ENCODE measurements at regions not wholly inside any gene's neighbourhood (a gene's known extent, or its start where the extent isn't known, plus 50 kb on each side); places are given as distances from the start of the nearest gene placed in this dataset.

DNA sequence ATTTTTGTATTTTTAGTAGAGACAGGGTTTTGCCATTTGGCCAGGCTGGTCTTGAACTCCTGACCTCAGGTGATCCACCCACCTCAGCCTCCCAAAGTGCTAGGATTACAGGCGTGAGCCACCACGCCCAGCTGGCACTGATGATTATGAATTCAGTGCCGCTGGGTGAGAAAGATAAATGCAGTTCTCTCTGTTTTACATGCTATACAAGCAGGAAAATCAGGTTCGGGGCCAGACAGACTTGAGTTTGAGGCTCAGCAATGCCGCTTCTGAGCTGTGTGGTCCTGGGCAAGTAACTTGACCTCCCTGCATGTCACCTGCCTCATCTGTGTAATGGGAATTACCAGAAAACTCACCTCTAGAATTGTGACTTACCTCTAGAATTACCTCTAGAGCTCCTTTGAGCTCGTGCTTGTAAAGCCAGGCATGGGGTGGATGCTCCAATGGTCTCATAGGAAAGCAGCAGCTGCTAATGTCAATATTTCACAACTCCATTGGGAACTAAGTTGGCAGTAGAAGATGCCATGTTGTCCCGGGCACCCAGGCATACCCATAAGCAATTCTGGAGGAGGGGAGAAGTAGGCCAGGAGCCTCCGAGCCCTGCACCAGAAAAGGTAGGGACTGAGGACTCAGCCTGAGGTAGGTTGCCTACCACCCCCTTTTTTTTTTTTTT lies 119.8 kb upstream of the SLC25A33 start:
- no peak for DNase-seq (ENCODE audit: low read depth in 2 of 2)

DNA sequence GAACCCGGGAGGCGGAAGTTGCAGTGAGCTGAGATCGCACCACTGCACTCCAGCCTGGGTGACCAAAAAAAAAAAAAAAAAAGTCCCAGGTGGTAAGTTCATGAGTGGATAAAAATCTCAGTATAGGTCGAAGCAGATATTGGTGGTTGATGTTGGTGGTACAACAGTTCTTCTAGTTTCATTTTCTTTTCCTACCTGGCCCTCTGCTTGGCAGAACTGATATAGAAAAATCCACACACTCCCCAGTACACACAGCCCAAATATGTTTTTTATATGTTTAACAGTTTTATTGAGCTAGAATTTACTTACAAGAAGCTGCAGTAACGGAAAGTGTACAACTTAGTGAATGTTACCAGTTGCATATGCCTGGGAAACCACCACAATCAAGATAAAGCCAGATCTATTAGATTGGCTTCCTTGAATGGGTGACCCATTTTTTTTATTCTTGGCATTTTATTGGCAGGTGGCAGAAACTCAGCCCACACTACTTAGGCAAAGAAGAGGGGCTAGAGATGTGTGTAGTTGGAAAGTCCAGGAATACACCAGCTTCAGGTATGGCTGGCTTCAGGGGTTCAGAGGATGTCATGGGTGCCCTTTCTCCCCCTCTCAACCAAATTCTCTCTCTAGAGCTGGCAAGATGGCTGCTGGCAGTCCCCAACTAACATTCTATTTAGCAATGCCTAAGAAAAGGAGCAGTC lies 118.3 kb upstream of the SLC25A33 start:
- no peak for DNase-seq (ENCODE audit: low read depth in 2 of 2)

DNA sequence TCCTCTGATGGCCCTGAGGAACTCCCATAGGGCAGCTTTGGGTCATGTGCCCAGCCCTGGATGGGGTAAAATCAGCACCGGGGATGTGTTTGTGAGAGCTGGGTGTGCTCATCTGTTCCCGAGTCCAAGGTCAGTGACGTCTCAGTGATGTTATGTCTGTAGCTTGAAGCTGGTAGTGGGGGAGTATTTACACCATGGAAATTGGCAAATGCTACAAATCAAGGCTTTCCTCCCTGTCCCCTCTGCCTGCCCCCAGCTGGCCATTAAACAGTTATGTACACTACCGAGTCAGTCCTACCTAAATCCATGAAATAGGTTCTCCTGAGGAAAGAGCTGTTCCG lies 117.8 kb upstream of the SLC25A33 start:
- no peak for DNase-seq (ENCODE audit: low read depth in 2 of 2)

DNA sequence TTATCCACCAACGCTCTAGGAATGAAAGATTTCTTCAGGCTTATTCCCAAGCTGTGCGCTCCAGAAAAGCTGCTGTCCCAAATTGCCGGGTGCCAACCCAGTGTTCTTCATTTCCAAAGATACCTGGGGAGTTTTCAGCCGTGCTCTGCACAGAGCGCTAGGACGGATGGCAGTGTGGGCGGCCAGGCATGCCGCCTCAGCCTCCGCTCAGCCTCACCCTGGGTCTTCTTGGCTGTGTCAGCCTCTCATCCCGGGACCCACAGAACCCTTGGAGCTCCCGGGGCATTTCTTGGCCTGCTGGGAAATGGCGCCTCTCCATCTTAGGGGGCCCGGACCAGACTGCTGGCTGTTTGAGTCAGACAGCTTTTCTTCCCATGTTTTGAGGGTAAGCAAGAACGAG lies 116.9 kb upstream of the SLC25A33 start:
- no peak for DNase-seq (ENCODE audit: low read depth in 2 of 2)

DNA sequence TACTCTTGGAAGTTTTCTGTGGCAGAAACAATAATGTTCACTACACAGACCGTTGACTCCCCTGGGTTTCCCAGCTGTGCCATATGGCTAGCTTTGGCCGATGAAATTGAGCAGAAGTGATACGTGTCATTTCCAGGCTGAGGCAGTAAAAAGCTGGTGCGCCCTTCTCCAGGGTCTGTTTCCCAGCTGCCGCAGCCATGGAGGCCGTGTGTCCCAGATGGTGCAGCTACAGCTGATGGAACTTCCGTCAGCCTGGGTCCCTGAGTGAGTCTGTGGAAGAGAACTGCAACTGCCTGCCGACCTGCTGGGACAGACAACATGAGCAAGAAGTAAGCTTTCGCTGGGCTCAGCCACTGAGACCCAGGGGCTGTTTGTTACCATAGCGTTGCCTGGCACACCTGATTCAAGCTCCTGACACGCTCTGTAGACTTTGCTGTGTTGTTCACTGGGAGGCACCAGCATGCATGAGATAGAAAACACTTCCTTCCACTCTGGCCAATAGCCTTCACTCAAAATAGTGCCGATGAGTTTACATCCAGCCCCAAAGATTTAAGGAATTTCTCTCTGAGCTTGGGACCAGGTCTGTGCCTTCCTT lies 116.3 kb upstream of the SLC25A33 start:
- no peak for DNase-seq (ENCODE audit: low read depth in 2 of 2)

DNA sequence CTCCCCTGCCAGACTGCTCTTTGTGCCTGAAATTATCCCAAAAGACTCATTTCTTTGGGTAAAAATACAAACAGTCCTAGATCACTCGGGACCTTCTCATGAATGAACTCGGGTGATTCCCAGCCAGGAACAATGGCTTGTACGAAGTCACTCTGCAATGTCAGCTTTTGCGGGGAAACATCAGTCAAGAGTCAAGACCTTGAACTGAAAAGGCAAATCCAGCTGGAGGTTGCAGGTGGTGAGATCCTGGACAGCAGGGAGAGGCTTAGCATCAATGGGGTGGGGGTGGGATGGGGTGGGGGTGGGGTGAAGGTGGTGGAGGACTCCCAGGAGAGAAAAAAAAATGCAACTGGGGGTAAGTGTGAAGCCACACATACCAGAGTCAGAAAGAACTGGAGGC lies 115.0 kb upstream of the SLC25A33 start:
- no peak for DNase-seq (ENCODE audit: low read depth in 2 of 2)

DNA sequence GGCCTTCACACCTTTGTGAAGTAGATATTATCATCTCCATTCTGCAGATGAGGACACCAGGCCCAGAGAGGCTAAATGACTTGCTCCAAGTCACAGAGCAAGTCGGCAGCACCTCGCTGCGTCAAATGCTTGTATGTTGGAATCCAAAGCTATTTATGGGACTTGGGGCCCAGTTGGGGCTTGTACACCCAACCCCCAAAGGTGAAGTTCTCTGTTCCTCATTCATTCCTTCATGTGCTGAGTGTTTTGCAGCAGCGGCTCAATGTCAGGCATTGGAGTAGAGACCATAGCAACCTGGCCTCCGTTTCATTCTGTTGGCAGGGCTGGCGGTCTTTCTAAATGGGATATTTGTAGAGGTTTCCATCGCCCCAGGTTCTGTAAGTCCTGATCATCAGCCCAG lies 113.4 kb upstream of the SLC25A33 start:
- no peak for DNase-seq (ENCODE audit: low read depth in 2 of 2)

DNA sequence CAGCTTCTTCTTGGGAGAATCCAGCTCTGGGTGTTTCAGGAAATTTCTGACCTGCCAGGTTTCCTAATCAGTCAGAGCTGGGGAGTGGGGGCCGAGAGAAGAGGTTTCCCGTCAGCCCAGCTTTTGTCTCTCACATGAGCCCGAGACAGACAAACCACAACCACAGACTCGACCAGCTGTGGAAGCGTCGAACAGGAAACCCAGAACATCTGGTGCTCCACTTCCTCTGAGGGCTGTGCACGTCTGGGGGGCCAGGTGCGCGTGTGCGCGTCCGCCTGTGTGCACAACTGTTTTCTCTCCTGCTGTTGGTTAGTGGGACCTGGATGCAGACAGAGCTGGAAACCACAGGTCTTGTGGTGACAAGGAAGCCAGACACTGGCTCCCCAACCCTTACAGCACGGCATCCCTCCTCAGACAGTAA lies 113.0 kb upstream of the SLC25A33 start:
- peak; percentile 60 to 63 for DNase-seq (ENCODE audit: low read depth in 2 of 2)

DNA sequence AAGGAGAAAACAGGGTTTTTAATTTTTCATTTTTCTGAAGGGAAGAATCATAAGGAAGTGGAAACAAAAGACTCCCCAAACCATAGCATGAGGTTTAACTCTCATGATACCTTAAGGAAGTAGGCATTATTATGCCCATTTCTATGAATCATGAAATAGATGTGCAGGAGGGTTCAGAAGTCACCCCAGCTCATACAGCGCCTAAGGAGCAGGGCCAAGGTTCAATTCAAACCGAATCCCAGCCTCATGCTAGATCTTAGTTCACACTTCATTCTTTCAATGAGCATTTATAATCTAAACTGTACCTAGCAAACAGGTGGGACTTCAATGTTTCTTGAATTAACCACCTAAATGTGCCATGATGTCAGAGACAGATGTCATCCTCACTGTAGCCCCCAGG lies 111.9 kb upstream of the SLC25A33 start:
- no peak for DNase-seq (ENCODE audit: low read depth in 2 of 2)

DNA sequence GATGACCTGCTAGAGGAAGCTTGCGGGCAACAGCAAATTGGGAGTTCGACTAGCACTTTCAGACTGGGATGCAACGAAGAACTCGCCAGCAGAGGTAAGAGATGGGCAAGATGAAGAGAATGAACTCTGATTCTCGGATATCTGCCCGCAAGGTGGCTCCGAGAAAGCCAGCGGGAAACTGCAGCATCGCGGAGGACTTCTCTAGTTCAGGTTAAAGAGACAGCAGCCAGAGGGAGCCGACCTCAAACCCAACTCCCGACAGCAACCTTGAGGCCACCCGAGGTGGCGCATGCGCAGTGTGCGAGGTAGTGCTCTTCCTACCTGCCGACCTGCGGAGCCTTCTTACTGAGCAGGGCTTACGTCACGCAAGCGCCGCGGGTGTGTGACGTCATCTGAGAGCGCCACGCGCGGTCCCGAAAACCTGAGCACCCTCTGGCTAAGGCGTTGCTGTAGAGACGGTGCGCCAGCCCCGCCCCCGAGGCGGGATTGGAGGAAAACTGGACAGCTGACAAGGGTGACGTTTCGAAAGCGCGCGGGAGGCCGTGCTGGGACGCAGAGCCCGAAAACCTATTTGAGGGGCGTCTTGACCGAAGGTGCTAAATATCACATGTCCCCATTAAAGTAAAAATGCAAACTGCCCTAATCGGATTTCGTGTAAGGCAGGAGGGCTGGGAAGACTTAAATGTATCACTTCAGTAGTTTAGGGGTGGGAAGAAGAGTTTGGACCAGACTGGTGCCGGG lies 110.5 kb upstream of the SLC25A33 start:
- DNase-seq (ENCODE audit: low read depth in 2 of 2), result peak; percentile 100

DNA sequence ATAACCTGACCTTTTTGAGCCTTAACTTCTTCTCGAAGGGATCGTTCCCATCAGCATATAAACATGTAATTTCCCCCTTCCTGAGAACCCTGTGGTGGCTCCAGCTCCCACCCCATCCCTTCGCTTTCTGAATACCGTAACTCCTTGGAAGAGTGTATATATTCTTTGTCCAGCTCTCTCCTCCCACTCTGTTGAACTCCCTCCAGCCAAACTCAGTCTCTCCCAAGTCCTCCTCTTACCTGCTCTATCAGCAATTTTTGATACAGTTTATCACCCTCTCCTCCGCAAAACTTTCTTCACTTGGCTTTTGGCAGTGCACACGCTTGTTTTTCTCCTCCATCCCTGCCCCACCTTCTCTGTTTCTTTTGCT lies 109.9 kb upstream of the SLC25A33 start:
- no peak for DNase-seq (ENCODE audit: low read depth in 2 of 2)

DNA sequence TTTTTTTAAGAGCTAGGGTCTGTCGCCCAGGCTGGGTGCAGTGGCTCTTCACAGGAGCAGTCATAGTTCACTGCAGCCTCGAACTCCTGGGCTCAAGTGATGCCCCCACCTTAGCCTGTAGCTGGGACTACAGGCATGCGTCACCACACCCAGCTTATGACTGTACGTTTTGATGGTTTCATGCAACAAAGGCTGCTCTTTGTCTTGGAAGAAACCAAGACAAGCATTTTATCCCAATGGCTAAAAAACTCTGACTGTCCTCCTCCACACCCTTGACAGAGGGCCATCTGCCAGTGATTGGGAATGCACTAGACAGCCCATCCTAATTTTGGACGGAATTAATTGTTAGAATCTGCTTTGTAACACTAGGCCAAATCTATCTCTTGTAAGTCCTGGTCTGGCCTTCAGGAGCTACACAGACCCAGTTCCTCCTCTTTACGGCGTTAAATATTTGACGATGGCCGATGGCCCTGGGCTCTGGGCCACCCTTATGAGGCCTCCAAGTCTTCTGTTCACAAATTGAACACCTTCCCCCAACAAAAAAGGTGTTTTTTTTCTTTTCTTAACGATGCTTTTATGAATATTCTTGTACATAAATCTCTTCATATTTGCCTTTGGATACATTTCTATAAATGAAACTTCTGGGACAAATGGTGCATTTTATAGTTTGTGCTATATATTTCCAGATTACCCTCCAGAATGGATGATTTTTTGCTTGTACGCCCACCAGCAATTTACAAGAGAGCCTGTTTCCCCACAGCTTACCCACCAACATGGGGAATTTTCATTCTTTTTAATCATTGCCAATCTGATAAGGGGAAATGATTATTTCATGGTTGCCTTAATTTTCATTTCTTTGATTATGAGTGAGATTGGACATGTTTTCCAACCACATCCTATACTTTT lies 104.8 kb upstream of the SLC25A33 start:
- no peak for DNase-seq (ENCODE audit: low read depth in 2 of 2)

DNA sequence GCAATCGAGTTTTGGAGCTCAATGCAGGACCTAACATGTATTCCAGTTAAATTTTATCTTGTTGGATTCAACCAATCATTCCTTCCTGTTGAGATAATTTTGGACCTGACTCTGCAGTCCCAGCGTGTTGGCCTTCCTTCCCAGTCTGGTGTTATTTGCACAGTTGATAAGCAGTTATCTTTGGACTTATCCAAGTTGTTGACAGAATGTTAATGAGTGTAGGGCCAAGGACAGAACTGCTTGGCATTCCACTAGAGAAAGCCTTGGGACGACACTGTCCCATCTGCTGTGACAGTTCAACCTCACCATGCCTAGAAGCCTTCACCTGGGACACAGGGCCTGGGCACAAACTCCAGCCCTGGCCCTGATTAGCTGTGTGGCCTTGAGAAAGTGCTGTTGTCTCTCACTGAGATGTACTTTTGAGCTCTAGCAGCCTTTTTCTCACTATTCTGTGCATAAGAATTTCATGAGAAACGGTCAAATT lies 104.1 kb upstream of the SLC25A33 start:
- no peak for DNase-seq (ENCODE audit: low read depth in 2 of 2)

DNA sequence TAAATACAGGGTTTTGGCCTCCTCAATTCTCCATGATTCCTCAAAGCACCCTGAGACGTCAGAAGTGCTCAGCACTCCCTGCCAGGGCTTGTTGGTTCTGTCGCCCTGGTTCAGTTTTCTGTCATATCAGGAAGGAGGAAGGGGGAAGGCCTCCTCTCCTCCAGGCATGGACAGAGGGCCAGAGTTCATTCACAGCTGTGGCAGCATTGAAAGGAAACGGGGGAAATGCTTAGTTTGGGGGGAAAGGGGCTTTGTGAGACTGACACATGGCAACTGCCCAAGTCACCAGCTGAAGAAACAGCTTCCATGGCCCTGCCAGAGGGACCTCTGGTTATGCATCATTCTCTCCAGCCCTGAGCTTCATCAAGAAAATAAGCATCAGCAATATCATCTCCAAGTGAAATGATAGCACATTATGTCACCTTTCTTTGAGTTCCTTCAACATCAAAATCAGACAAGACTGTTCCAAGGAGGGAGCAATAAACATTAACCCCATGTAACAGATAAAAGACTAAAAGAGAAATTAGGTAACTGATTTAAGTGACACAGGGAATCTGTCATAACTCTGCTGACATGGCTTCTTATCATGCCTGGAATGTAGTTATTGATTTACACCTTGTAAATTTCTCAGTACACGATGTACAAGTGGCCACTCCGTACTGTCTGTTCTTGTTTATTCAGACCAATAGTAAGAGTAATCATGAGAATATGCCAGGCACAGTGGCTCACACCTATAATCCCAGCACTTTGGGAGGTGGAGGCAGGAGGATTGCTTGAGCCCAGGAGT lies 103.2 kb upstream of the SLC25A33 start:
- DNase-seq (ENCODE audit: low read depth in 2 of 2), result no peak

DNA sequence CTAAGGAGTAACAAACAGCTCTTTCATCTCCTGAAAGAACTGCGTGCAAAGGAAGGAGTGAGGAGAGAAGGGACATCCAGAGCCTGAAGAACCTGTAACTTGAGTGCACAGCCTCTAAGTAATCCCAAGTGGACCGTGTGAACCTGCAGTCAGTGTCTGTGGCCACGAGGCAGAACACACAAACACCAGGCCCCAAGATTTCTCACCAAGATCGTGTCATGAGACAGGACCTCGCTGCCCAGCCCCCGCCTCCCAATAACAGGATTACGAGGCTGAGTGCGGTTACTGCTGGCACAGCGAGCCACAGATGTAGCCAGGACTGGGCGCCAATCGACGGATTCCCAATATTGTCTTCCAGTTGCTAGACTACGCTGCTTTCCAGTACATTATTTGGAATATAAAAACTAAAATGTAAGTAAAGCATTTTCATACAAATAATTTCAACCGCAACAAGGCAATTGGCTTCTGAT lies 101.3 kb upstream of the SLC25A33 start:
- no peak for DNase-seq (ENCODE audit: low read depth in 2 of 2)

DNA sequence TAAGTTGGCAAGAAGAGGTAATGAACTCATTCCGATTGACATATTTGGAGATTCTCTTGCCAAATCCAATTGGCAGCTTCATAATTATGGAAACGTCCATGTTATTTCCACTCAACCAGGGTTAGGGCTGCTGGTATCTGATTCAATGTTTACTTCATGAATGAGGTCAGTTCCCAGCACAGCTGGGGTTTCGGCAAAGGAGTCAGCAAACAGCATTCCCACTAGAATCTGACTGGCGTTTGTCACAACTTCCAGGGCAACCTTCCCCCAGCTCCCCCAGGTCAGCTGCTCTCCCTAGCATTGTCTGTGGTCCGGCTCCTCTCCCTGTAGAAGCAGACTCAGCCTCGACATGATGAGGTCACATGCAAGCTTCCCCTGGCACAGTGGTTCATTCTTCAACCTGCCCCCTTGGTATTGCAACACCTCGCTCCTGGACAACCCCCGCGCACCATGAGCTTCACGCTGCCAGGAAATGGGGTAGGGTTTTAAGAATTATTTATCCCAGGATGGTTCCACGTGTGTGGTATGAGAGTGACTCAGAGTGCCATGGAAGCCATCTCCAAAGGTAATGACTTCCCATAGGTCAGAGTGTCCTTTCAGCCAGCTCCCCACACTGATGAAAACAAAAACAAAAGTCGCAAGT lies 100.7 kb upstream of the SLC25A33 start:
- no peak for DNase-seq (ENCODE audit: low read depth in 2 of 2)

DNA sequence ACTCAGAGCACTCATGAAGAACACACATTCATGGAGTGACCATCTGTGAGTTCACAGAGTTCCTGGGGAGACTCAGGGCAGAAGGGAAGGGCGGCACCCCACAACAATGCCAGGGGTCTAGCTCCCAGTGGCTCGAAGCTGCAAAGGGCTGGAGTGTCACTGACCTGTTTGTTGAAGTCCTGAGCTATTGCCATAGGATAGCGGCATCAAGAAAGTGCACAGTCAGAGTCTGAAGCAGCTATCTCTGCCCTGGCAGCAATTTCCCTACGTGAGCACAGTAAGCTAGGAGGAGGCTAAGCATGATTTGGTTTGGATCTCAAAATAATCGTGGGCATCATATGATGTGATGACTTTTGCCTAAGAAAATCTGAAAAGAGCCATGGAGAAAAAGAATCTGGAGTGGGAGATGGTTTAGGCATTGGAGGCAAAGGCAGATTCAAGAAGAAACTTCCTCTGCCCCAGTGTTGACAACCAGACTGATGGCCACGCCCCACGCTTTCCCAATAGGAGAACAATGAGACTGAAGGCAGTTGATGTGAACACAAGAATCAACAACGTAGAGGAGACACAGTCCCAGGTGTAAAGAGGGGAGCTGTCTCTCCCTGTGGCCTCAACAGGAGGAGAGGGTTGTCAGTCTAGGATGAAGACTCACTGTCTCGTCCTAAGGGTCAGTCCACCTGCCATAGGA lies 100.0 kb upstream of the SLC25A33 start:
- DNase-seq (ENCODE audit: low read depth in 2 of 2), result no peak

DNA sequence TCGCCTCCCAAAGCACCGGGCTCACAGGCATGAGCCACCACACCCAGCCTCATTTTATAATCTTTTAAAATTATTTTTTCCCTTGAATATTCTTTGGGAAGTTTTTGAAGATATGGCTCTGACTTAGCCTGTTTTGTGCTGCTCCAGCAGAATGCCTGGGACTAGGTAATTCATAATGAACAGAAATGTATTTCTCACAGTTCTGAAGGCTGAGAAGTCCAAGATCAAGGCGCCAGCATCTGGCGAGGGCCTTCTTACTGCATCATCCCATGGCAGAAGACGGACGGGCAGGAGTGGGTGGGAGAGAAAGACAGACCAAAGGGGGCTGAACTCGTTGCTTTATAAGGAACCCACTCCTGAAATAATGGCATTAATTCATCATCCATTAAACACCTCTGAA lies 99.0 kb upstream of the SLC25A33 start:
- no peak for DNase-seq (ENCODE audit: low read depth in 2 of 2)

DNA sequence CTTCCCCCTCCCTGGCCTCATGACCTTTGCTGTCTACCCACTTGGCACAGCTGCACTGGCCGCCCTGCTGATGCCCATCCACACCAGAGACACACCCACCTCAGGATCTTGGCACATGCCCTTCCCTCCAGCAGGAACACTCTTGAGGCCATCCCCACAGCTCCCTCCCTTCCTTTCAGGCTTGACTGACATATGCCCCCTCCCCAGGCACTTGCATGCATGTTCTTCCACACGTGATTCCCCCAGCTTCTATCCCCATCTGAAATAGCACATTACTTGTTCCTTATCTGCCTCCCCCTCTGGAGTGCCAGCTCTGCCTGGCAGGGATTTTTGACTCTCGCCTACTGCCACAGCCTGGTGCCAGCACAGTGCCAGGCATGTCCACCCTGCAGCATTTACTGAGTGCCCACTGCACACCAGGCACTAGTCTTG lies 98.5 kb upstream of the SLC25A33 start:
- DNase-seq (ENCODE audit: low read depth in 2 of 2), result no peak
